Body of pancreas (tissue), 4 donors: ENCODE measurements at regions not wholly inside any gene's neighbourhood (a gene's known extent, or its start where the extent isn't known, plus 50 kb on each side); places are given as distances from the start of the nearest gene placed in this dataset.

ENCODE experiments used
- ATAC-seq: fragments of 150-250 bp; one replicate; pipeline ENCODE4 v1.9.1; 2016
- DNase-seq, 4 donors: peaks; one replicate each; pipeline ENCODE4 v3.0.0-alpha.2; 2019
- H3K27ac ChIP-seq, 4 donors: fragments of 200-600 bp; sonication (generic); 1 replicate in 3 of 4; 2 replicates in 1 of 4; pipeline versions ENCODE4 v1.5.1 to v1.6.1; 2016 to 2019; ENCODE audit warnings: mild to moderate bottlenecking in 1 of 4, mixed read lengths in 1 of 4, moderate library complexity in 1 of 4
- H3K27me3 ChIP-seq, 2 donors: fragments of 200-600 bp; sonication (generic); one replicate each; pipeline ENCODE4 v1.6.0; 2016; ENCODE audit warnings: mild to moderate bottlenecking in 1 of 2
- H3K36me3 ChIP-seq, 2 donors: fragments of 200-600 bp; sonication (generic); replicated peaks in 1 of 2; 2 replicates each; pipeline ENCODE4 v1.5.1; 2016; ENCODE audit warnings: low read depth in 2 of 2; ENCODE audit not compliant: insufficient read depth in 1 of 2
- H3K4me1 ChIP-seq: fragments of 200-600 bp; sonication (generic); one replicate; pipeline ENCODE4 v1.6.0; 2016
- H3K4me3 ChIP-seq, 2 donors: fragments of 200-600 bp; sonication (generic); 1 replicate in 1 of 2; 2 replicates in 1 of 2; pipeline ENCODE4 v1.5.1; 2016 to 2019
- H3K9me3 ChIP-seq, 3 donors: fragments of 200-600 bp; sonication (generic); 1 replicate in 2 of 3; 2 replicates in 1 of 3; pipeline ENCODE4 v1.5.1; 2016
- CTCF ChIP-seq, 7 experiments: fragments of 450-650 bp in 4 of 7; fragments of 200-600 bp in 3 of 7; sonication (generic) in 3 of 7; IDR thresholded peaks; one replicate each; pipeline ENCODE4 v1.5.1; 2016 to 2019; ENCODE audit warnings: antibody characterized with exemption in 7 of 7
- POLR2A ChIP-seq, 3 donors: fragments of 450-650 bp; IDR thresholded peaks; one replicate each; pipeline ENCODE4 v1.6.1; 2016; ENCODE audit warnings: antibody characterized with exemption in 3 of 3, mild to moderate bottlenecking in 2 of 3
- WGBS, 2 donors: methylation state at CpG; one replicate each; pipeline ENCODE4 v1.1.5; 2017; 5-methylcytosine and 5-hydroxymethylcytosine counted together
- intact Hi-C: fragments of 100-400 bp; cut with DNase I; formaldehyde crosslinking; loops from one replicate; pipeline ENCODE4 v1.15.1; 2023

GRCh38 chr16:49084628-49085390 is 196.8 kb downstream of the CBLN1 start:
- no peaks in the 10 kb centered on the region for H3K9me3 ChIP-seq
- intact Hi-C loops = no loop called here
- no peak for DNase-seq
- ATAC-seq = no peak
- no peaks in the 10 kb centered on the region for H3K27me3 ChIP-seq
- H3K4me3 ChIP-seq = no peak overlapping the region
- no peaks in the 10 kb centered on the region for H3K4me1 ChIP-seq
- H3K27ac ChIP-seq = no peak overlapping the region
- TF ChIP-seq CTCF (IDR thresholded peaks at IDR 0.05) = no peak
- TF ChIP-seq POLR2A (IDR thresholded peaks at IDR 0.05) = no peak
- H3K36me3 ChIP-seq = no peaks in the 10 kb centered on the region

GRCh38 chr16:49081554-49081953 is 200.1 kb downstream of the CBLN1 start:
- intact Hi-C loops = no loop called here
- Histone ChIP-seq H3K27me3 (no peaks in the 10 kb centered on the region), H3K4me3 (no peak overlapping the region), H3K9me3 (peaks cover 0 to 4% (median 0%) of the 10 kb centered on the region in 3 donors), H3K27ac (no peak overlapping the region), H3K4me1 (no peaks in the 10 kb centered on the region), H3K36me3 (no peaks in the 10 kb centered on the region)
- DNase-seq = no peak
- TF ChIP-seq CTCF (IDR thresholded peaks at IDR 0.05) = no peak
- TF ChIP-seq POLR2A (IDR thresholded peaks at IDR 0.05) = no peak
- no peak for ATAC-seq
- WGBS, 2 donors = 24 to 43% methylated on average over 3 of the region's 3 CpGs

- H3K27ac ChIP-seq = no peak overlapping the region
- 78 to 87% methylated on average over 9 to 11 of the region's 11 CpGs for WGBS, 2 donors
- H3K4me1 ChIP-seq = no peaks in the 10 kb centered on the region
- DNase-seq = no peak
- H3K4me3 ChIP-seq = no peak overlapping the region
- intact Hi-C loops = no loop called here
- no peaks in the 10 kb centered on the region for H3K27me3 ChIP-seq
- TF ChIP-seq CTCF (IDR thresholded peaks at IDR 0.05) (no peak), POLR2A (IDR thresholded peaks at IDR 0.05) (no peak)
- no peaks in the 10 kb centered on the region for H3K36me3 ChIP-seq
- ATAC-seq = no peak
- peaks cover 0 to 4% (median 0%) of the 10 kb centered on the region in 3 donors for H3K9me3 ChIP-seq
Observed at GRCh38 chr16:49081086-49081485, 200.6 kb downstream of the CBLN1 start.

- DNase-seq (no peak), ATAC-seq (no peak)
- Histone ChIP-seq H3K4me3 (no peak overlapping the region), H3K9me3 (peaks cover 0 to 4% (median 0%) of the 10 kb centered on the region in 3 donors), H3K36me3 (no peaks in the 10 kb centered on the region), H3K27me3 (no peaks in the 10 kb centered on the region), H3K27ac (no peak overlapping the region), H3K4me1 (no peaks in the 10 kb centered on the region)
- TF ChIP-seq CTCF (IDR thresholded peaks at IDR 0.05) (no peak), POLR2A (IDR thresholded peaks at IDR 0.05) (no peak)
- 64 to 67% methylated on average over 7 of the region's 7 CpGs for WGBS, 2 donors
- intact Hi-C loops = no loop called here
Observed at GRCh38 chr16:49078571-49078970, 203.1 kb downstream of the CBLN1 start.

GRCh38 chr16:49078104-49078503 is 203.5 kb downstream of the CBLN1 start:
- no peak for TF ChIP-seq CTCF (IDR thresholded peaks at IDR 0.05)
- no peak for TF ChIP-seq POLR2A (IDR thresholded peaks at IDR 0.05)
- peaks cover 0 to 4% (median 0%) of the 10 kb centered on the region in 3 donors for H3K9me3 ChIP-seq

More at GRCh38 chr16:49078104-49078503, 203.5 kb downstream of the CBLN1 start:
- Histone ChIP-seq H3K4me1 (no peaks in the 10 kb centered on the region), H3K27me3 (no peaks in the 10 kb centered on the region), H3K36me3 (no peaks in the 10 kb centered on the region), H3K4me3 (no peak overlapping the region), H3K27ac (no peak overlapping the region)
- ATAC-seq = no peak
- intact Hi-C loops = no loop called here
- DNase-seq = no peak
- WGBS, 2 donors = 60 to 69% methylated on average over 1 of the region's 1 CpG
